K562 (cell line): ENCODE measurements at regions not wholly inside any gene's neighbourhood (a gene's known extent, or its start where the extent isn't known, plus 50 kb on each side); places are given as distances from the start of the nearest gene placed in this dataset.

Experiments used
- ATAC-seq: fragments of 200-7000 bp; cut with Tn5 transposase; 3 replicates; pipeline ENCODE4 v1.9.1; 2020; ENCODE audit warnings: moderate library complexity
- BruUV-seq: library from RNA; stranded (reverse); fragments of 400-500 nt; replicated peaks from 2 replicates; lab custom pipeline; 2021; lab: Mats Ljungman, UMichigan
- CTCF ChIA-PET: fragments of 300-600 bp; formaldehyde crosslinking; extraction: SDS; loops from one replicate; lab custom pipeline; 2021; ENCODE audit warnings: low intra/inter-chr PET ratio; lab: Yijun Ruan, JAX
- POLR2A ChIA-PET: fragments of 300-600, 350-650 bp; sonication (Branson Sonifier 250); formaldehyde crosslinking; extraction: SDS; loops from one replicate; lab custom pipeline; 2021; ENCODE audit warnings: antibody characterized with exemption, inconsistent platforms; lab: Yijun Ruan, JAX
- DNase-seq, 4 experiments: peaks; one replicate each; pipeline versions ENCODE4 v3.0.0 to v3.0.0-alpha.2; 2011 to 2018; ENCODE audit warnings: low spot score in 3 of 4, mixed read lengths in 3 of 4; ENCODE audit errors: extremely low read depth in 1 of 4
- FAIRE-seq: peaks from 2 replicates; lab custom pipeline; 2011; peaks lifted over from hg19 to GRCh38; lab: Jason Lieb, UNC
- H2AFZ ChIP-seq: 2 replicates; pipeline ENCODE4 v1.6.0; 2011; ENCODE audit warnings: low read depth, low read length, control low read depth, inconsistent platforms
- H3K27ac ChIP-seq: fragments of 200-600 bp; 3 replicates; pipeline ENCODE4 v1.8.0; 2011; ENCODE audit warnings: low read depth, mild to moderate bottlenecking, control low read depth, inconsistent platforms, low read length, moderate library complexity, mixed read lengths; ENCODE audit errors: extremely low read depth
- H3K27me3 ChIP-seq, 2 experiments: fragments of 300-600 bp in 1 of 2; 2 replicates in 1 of 2; 3 replicates in 1 of 2; pipeline versions ENCODE4 v1.6.0 to v1.8.0; 2011; ENCODE audit warnings: inconsistent platforms in 2 of 2, low read length in 2 of 2, mild to moderate bottlenecking in 1 of 2, mixed read lengths in 1 of 2, moderate library complexity in 1 of 2; ENCODE audit not compliant: control insufficient read depth in 2 of 2, insufficient read depth in 2 of 2
- H3K36me3 ChIP-seq: fragments of 300-600 bp; 3 replicates; pipeline ENCODE4 v1.8.0; 2011; ENCODE audit warnings: mild to moderate bottlenecking, low read length, inconsistent platforms; ENCODE audit not compliant: control insufficient read depth, insufficient read depth
- H3K4me1 ChIP-seq, 2 experiments: fragments of 200-600 bp in 1 of 2; replicated peaks in 1 of 2; 2 replicates in 1 of 2; 3 replicates in 1 of 2; pipeline versions ENCODE4 v1.5.1 to v1.8.0; 2011; ENCODE audit warnings: inconsistent platforms in 2 of 2, low read length in 2 of 2, mild to moderate bottlenecking in 1 of 2, mixed read lengths in 1 of 2, moderate library complexity in 1 of 2; ENCODE audit not compliant: control insufficient read depth in 2 of 2, insufficient read depth in 2 of 2
- H3K4me2 ChIP-seq: 2 replicates; pipeline ENCODE4 v1.6.1; 2011; ENCODE audit warnings: low read length, control low read depth, inconsistent platforms, mixed read lengths; ENCODE audit not compliant: insufficient read depth
- H3K4me3 ChIP-seq: fragments of 200-600 bp; sonication (generic), shearing (Covaris generic); 2 replicates; pipeline ENCODE4 v1.5.1; 2016; ENCODE audit warnings: control low read depth, inconsistent platforms
- H3K79me2 ChIP-seq: fragments of 200-600 bp; 3 replicates; pipeline ENCODE4 v1.8.0; 2011; ENCODE audit warnings: low read length, inconsistent platforms; ENCODE audit not compliant: control insufficient read depth, insufficient read depth
- H3K9ac ChIP-seq, 2 experiments: 2 replicates each; pipeline versions ENCODE4 v1.6.0 to v1.6.1; 2011; ENCODE audit warnings: low read depth in 2 of 2, low read length in 2 of 2, control low read depth in 1 of 2, inconsistent platforms in 1 of 2, mild to moderate bottlenecking in 1 of 2, mixed read lengths in 1 of 2; ENCODE audit not compliant: insufficient read depth in 1 of 2
- H3K9me1 ChIP-seq: one replicate; pipeline ENCODE4 v1.6.0; 2011; ENCODE audit warnings: inconsistent platforms, mild to moderate bottlenecking, low read length, moderate library complexity; ENCODE audit not compliant: control insufficient read depth, insufficient read depth
- H3K9me3 ChIP-seq: replicated peaks from 2 replicates; pipeline ENCODE4 v1.5.1; 2011; ENCODE audit warnings: low read depth, low read length, inconsistent platforms; ENCODE audit not compliant: control insufficient read depth, insufficient read depth
- H4K20me1 ChIP-seq: replicated peaks from 2 replicates; pipeline ENCODE4 v1.6.1; 2011; ENCODE audit warnings: low read length, inconsistent platforms, mixed read lengths; ENCODE audit not compliant: control insufficient read depth, insufficient read depth
- ATF7 ChIP-seq: fragments of 450-650 bp; IDR thresholded peaks from 2 replicates; pipeline ENCODE4 v1.7.1; 2014; ENCODE audit warnings: mild to moderate bottlenecking, moderate library complexity
- CBX3 ChIP-seq, 2 experiments: IDR thresholded peaks; 1 replicate in 1 of 2; 2 replicates in 1 of 2; pipeline ENCODE4 v1.6.1; 2012; ENCODE audit warnings: inconsistent platforms in 2 of 2, low read length in 2 of 2, borderline replicate concordance in 1 of 2, control low read depth in 1 of 2
- E4F1 ChIP-seq: fragments of 250-450 bp; sonication (Bioruptor Pico); IDR thresholded peaks from 2 replicates; pipeline ENCODE4 v1.5.0; 2021; ENCODE audit warnings: mild to moderate bottlenecking, borderline replicate concordance
- HMGN3 ChIP-seq: IDR thresholded peaks from 2 replicates; pipeline ENCODE4 v1.6.1; 2011; ENCODE audit warnings: borderline replicate concordance, low read depth, mild to moderate bottlenecking, mixed read lengths, low read length; ENCODE audit not compliant: insufficient read length; ENCODE audit errors: extremely low read depth
- MECOM ChIP-seq: fragments of 250-450 bp; sonication (Bioruptor Pico); IDR thresholded peaks from 2 replicates; pipeline ENCODE4 v1.8.0; 2022; ENCODE audit warnings: inconsistent platforms
- PPARD ChIP-seq: fragments of 250-450 bp; sonication (Bioruptor Pico); IDR thresholded peaks from 2 replicates; pipeline ENCODE4 v1.8.0; 2022; ENCODE audit warnings: inconsistent platforms, mild to moderate bottlenecking, moderate library complexity
- TAF9B ChIP-seq: fragments of 450-650 bp; IDR thresholded peaks from 2 replicates; pipeline ENCODE4 v1.6.1; 2018; ENCODE audit warnings: mild to moderate bottlenecking; ENCODE audit not compliant: partially characterized antibody
- ZKSCAN3 ChIP-seq: fragments of 250-450 bp; sonication (Bioruptor Pico); IDR thresholded peaks from 2 replicates; pipeline ENCODE4 v1.4.0; 2020
- ZNF23 ChIP-seq: fragments of 250-450 bp; sonication (Bioruptor Pico); IDR thresholded peaks from 2 replicates; pipeline ENCODE4 v1.4.0; 2020; ENCODE audit warnings: mild to moderate bottlenecking
- ZNF511 ChIP-seq: sonication (generic); formaldehyde crosslinking; IDR thresholded peaks from 2 replicates; pipeline ENCODE4 v1.8.0; 2022; ENCODE audit warnings: mild to moderate bottlenecking, missing genetic modification reagents
- ZNF586 ChIP-seq: fragments of 450-650 bp; formaldehyde crosslinking; conservative IDR thresholded peaks from 2 replicates; pipeline ENCODE4 v1.4.0; 2020; ENCODE audit warnings: mild to moderate bottlenecking, moderate library complexity
- ZNF764 ChIP-seq: fragments of 250-450 bp; sonication (Bioruptor Pico); IDR thresholded peaks from 2 replicates; pipeline ENCODE4 v1.4.0; 2020; ENCODE audit warnings: low read depth, mild to moderate bottlenecking, moderate library complexity
- ZNF79 ChIP-seq: fragments of 250-450 bp; sonication (Bioruptor Pico); IDR thresholded peaks from 2 replicates; pipeline ENCODE4 v1.4.0; 2020; ENCODE audit warnings: low read depth, mild to moderate bottlenecking, moderate library complexity
- ZNF830 ChIP-seq: fragments of 250-450 bp; sonication (Bioruptor Pico); IDR thresholded peaks from 2 replicates; pipeline ENCODE4 v1.5.0; 2021; ENCODE audit warnings: mild to moderate bottlenecking
- WGBS: fragments of 100-300 bp; shearing (Covaris generic); methylation state at CpG from one replicate; pipeline ENCODE4 v1.1.6; 2016; ENCODE audit warnings: low coverage, mixed read lengths; ENCODE audit not compliant: insufficient coverage; ENCODE audit errors: missing lambda C conversion rate; 5-methylcytosine and 5-hydroxymethylcytosine counted together
- in situ Hi-C: fragments of 300-500 bp; cut with MboI; formaldehyde crosslinking; loops from 4 replicates; pipeline ENCODE4 v1.15.0; 2018; ENCODE audit warnings: inconsistent platforms, mixed read lengths
- intact Hi-C: fragments of 100-400 bp; cut with micrococcal nuclease; formaldehyde crosslinking; loops from 2 replicates; pipeline ENCODE4 v1.14.2; 2022

DNA sequence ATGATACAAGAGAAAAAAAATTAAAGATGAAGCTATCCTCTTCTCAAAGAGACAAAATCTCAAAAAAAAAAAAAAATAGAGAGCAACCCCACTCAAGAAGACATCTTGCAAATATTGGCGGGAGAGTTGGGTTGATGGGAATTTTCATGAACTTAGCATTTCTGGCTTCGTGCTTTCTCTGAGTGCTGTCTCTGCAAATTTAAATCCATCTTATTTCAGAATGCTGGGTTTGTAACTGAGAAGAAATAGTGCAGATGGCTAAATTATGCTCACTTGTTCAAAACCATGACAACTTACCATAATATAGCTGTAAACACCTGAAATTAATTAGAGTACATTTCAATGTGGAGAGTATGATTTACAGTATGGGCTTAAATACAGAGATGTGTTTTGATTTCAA lies 484.8 kb upstream of the CELF2 start:
- no peaks in the 10 kb centered on the region for H3K9me3 ChIP-seq

More for the DNA sequence above, 484.8 kb upstream of the CELF2 start:
- H4K20me1 ChIP-seq, result no peaks in the 10 kb centered on the region
- H3K4me3 ChIP-seq, result no peak overlapping the region
- DNase-seq, result no peak
- BruUV-seq, result no TSS peak
- no peak overlapping the region for H2AFZ ChIP-seq
- no peaks in the 10 kb centered on the region for H3K36me3 ChIP-seq
- H3K4me2 ChIP-seq, result no peak overlapping the region
- H3K4me1 ChIP-seq, result no peaks in the 10 kb centered on the region
- no peaks in the 10 kb centered on the region for H3K27me3 ChIP-seq
- 0% methylated on average over 2 of the region's 2 CpGs for WGBS
- POLR2A ChIA-PET, result no interaction called here
- no peak overlapping the region for H3K9ac ChIP-seq
- no peaks in the 10 kb centered on the region for H3K79me2 ChIP-seq
- intact Hi-C loops (no loop called here), in situ Hi-C loops (no loop called here)
- FAIRE-seq, result no peak
- H3K27ac ChIP-seq, result no peak overlapping the region
- CTCF ChIA-PET, result no interaction called here
- TF ChIP-seq PPARD, result no peak
- no peak for TF ChIP-seq ZNF830
- no peak for TF ChIP-seq ATF7
- no peak for TF ChIP-seq HMGN3
- no peak for TF ChIP-seq ZNF79 (CRISPR knock-in tag)
- TF ChIP-seq ZNF511 (CRISPR knock-in tag), result no peak
- TF ChIP-seq E4F1 (CRISPR knock-in tag), result no peak
- TF ChIP-seq MECOM (CRISPR knock-in tag), result no peak
- no peak for TF ChIP-seq ZNF586
- no peak for TF ChIP-seq CBX3 (IDR thresholded peaks at IDR 0.05; ENCODE audit: borderline replicate concordance in 1 of 2, low read length in 2 of 2)
- no peak for TF ChIP-seq TAF9B
- no peak for TF ChIP-seq ZNF764
- no peak for TF ChIP-seq ZKSCAN3 (CRISPR knock-in tag)
- no peak for TF ChIP-seq ZNF23 (CRISPR knock-in tag)
- H3K9me1 ChIP-seq, result no peaks in the 10 kb centered on the region
- no peak for ATAC-seq
